ENCODE measurements at regions not wholly inside any gene's neighbourhood (a gene's known extent, or its start where the extent isn't known, plus 50 kb on each side); places are given as distances from the start of the nearest gene placed in this dataset.

- no peaks in the 10 kb centered on the region for H3K27me3 ChIP-seq (ENCODE audit: insufficient read depth)
- H3F3A ChIP-seq (replicated peaks; ENCODE audit: insufficient read depth), result no peaks in the 10 kb centered on the region
- WGBS (ENCODE audit: low lambda C conversion rate), result 36% methylated on average over 5 of the region's 5 CpGs
- peaks cover 3 to 20% of the 10 kb centered on the region in 2 experiments; a peak in 3 of 4 replicates for H3K4me1 ChIP-seq (ENCODE audit: control insufficient read depth in 1 of 2, insufficient read depth in 2 of 2, low read depth in 1 of 2, low read length in 1 of 2)
- no peaks in the 10 kb centered on the region for H3K9me3 ChIP-seq
- ChIA-PET CTCF (interaction anchor here (0.6 to 9.9 kb wide), 44 partner anchors 8 to 702 kb away, joined by 3 to 294 read pairs (median 4); partner anchors contain the start of genes AFF1, C4orf36 and PTPN13), POLR2A (interaction anchor here (0.6 kb wide), 1 partner anchor 593 kb away, joined by 3 read pairs; no protein-coding TSS in a partner anchor)
- no peaks in the 10 kb centered on the region for H4K20me1 ChIP-seq (ENCODE audit: insufficient read depth)
- H3K4me3 ChIP-seq (ENCODE audit: low read depth in 2 of 2, low read length in 1 of 2), result no peak overlapping the region; a peak in 1 of 4 replicates
- H3K9ac ChIP-seq, result no peak overlapping the region
- TF ChIP-seq RAD21 (IDR thresholded peaks at IDR 0.05; ENCODE audit: low read length) (peak; percentile 88), TEAD4 (IDR thresholded peaks at IDR 0.05; ENCODE audit: borderline replicate concordance, insufficient read depth) (no peak), CTCF (IDR thresholded peaks at IDR 0.05) (peak; percentile 93), SIN3A (IDR thresholded peaks at IDR 0.05; ENCODE audit: borderline replicate concordance, low read depth, low read length) (no peak), SMC3 (IDR thresholded peaks at IDR 0.05; ENCODE audit: low read depth, low read length) (peak; percentile 78), ELF1 (IDR thresholded peaks at IDR 0.05) (no peak), NRF1 (IDR thresholded peaks at IDR 0.05; ENCODE audit: low read depth, low read length) (no peak)
- no peak overlapping the region for H2AFZ ChIP-seq (ENCODE audit: low read depth)
- H3K79me2 ChIP-seq (ENCODE audit: insufficient read depth), result no peaks in the 10 kb centered on the region
- H3K36me3 ChIP-seq (replicated peaks in 1 of 2; ENCODE audit: control insufficient read depth in 1 of 2, insufficient read depth in 2 of 2, low read length in 1 of 2), result no peaks in the 10 kb centered on the region
- no peaks in the 10 kb centered on the region for H3K9me2 ChIP-seq
- H3K27ac ChIP-seq (ENCODE audit: low read depth in 2 of 2, low read length in 1 of 2), result no peak overlapping the region
- H3K4me2 ChIP-seq, result no peak overlapping the region
- peak; percentile 47 for DNase-seq
Measured at GRCh38 chr4:86497980-86498862, 95.9 kb upstream of the PTPN13 start.

GRCh38 chr4:86498863-86499166 is 95.3 kb upstream of the PTPN13 start:
- Histone ChIP-seq H4K20me1 (ENCODE audit: insufficient read depth) (no peaks in the 10 kb centered on the region), H3K79me2 (ENCODE audit: insufficient read depth) (no peaks in the 10 kb centered on the region), H3F3A (replicated peaks; ENCODE audit: insufficient read depth) (no peaks in the 10 kb centered on the region), H3K27me3 (ENCODE audit: insufficient read depth) (no peaks in the 10 kb centered on the region), H3K4me2 (no peak overlapping the region), H2AFZ (ENCODE audit: low read depth) (no peak overlapping the region), H3K4me3 (ENCODE audit: low read depth in 2 of 2, low read length in 1 of 2) (no peak overlapping the region; a peak in 1 of 4 replicates), H3K27ac (ENCODE audit: low read depth in 2 of 2, low read length in 1 of 2) (no peak overlapping the region), H3K36me3 (replicated peaks in 1 of 2; ENCODE audit: control insufficient read depth in 1 of 2, insufficient read depth in 2 of 2, low read length in 1 of 2) (no peaks in the 10 kb centered on the region), H3K9me3 (no peaks in the 10 kb centered on the region), H3K9me2 (no peaks in the 10 kb centered on the region), H3K4me1 (ENCODE audit: control insufficient read depth in 1 of 2, insufficient read depth in 2 of 2, low read depth in 1 of 2, low read length in 1 of 2) (peaks cover 3 to 20% of the 10 kb centered on the region in 2 experiments; a peak in 3 of 4 replicates), H3K9ac (no peak overlapping the region)
- WGBS (ENCODE audit: low lambda C conversion rate), result 3% methylated on average over 1 of the region's 1 CpG
- POLR2A ChIA-PET, result interaction anchor here (0.6 kb wide), 1 partner anchor 592 kb away, joined by 3 read pairs; no protein-coding TSS in a partner anchor
- no peak for DNase-seq
- no peak for TF ChIP-seq TEAD4 (IDR thresholded peaks at IDR 0.05; ENCODE audit: borderline replicate concordance, insufficient read depth)
- CTCF ChIA-PET, result interaction anchor here (0.6 to 9.9 kb wide), 38 partner anchors 9 to 607 kb away, joined by 3 to 294 read pairs (median 3); partner anchors contain the start of genes AFF1, C4orf36 and PTPN13

GRCh38 chr4:86500527-86500926 is 93.6 kb upstream of the PTPN13 start:
- no peak overlapping the region for H3K4me2 ChIP-seq
- ChIA-PET POLR2A (no interaction called here), CTCF (interaction anchor here (0.8 to 9.9 kb wide), 8 partner anchors 9 to 422 kb away, joined by 3 to 294 read pairs (median 4); partner anchors contain the start of genes C4orf36 and PTPN13)
- H3K27me3 ChIP-seq (ENCODE audit: insufficient read depth), result no peaks in the 10 kb centered on the region
- H2AFZ ChIP-seq (ENCODE audit: low read depth), result no peak overlapping the region
- no peak for DNase-seq
- H4K20me1 ChIP-seq (ENCODE audit: insufficient read depth), result no peaks in the 10 kb centered on the region
- no peaks in the 10 kb centered on the region for H3K79me2 ChIP-seq (ENCODE audit: insufficient read depth)
- no peak overlapping the region for H3K9ac ChIP-seq
- H3K4me1 ChIP-seq (ENCODE audit: control insufficient read depth in 1 of 2, insufficient read depth in 2 of 2, low read depth in 1 of 2, low read length in 1 of 2), result peaks cover 3 to 20% of the 10 kb centered on the region in 2 experiments; a peak in 3 of 4 replicates
- H3K9me3 ChIP-seq, result no peaks in the 10 kb centered on the region
- H3K4me3 ChIP-seq (ENCODE audit: low read depth in 2 of 2, low read length in 1 of 2), result no peak overlapping the region
- no peak overlapping the region for H3K27ac ChIP-seq (ENCODE audit: low read depth in 2 of 2, low read length in 1 of 2)
- H3K36me3 ChIP-seq (replicated peaks in 1 of 2; ENCODE audit: control insufficient read depth in 1 of 2, insufficient read depth in 2 of 2, low read length in 1 of 2), result no peaks in the 10 kb centered on the region
- H3K9me2 ChIP-seq, result no peaks in the 10 kb centered on the region
- no peaks in the 10 kb centered on the region for H3F3A ChIP-seq (replicated peaks; ENCODE audit: insufficient read depth)
- TF ChIP-seq EP300 (IDR thresholded peaks at IDR 0.05; ENCODE audit: borderline replicate concordance in 1 of 2, low read depth in 1 of 2, low read length in 1 of 2) (no peak), RCOR1 (IDR thresholded peaks at IDR 0.05; ENCODE audit: low read length) (no peak), JUND (IDR thresholded peaks at IDR 0.05) (no peak), YY1 (IDR thresholded peaks at IDR 0.05; ENCODE audit: low read depth) (no peak), NFIC (IDR thresholded peaks at IDR 0.05; ENCODE audit: borderline replicate concordance) (no peak), USF2 (IDR thresholded peaks at IDR 0.05; ENCODE audit: borderline replicate concordance, low read depth, low read length) (no peak), ELF1 (IDR thresholded peaks at IDR 0.05) (no peak), IRF3 (IDR thresholded peaks at IDR 0.05; ENCODE audit: low read depth, low read length) (no peak), SMC3 (IDR thresholded peaks at IDR 0.05; ENCODE audit: low read depth, low read length) (no peak), CHD2 (IDR thresholded peaks at IDR 0.05; ENCODE audit: low read length, partially characterized antibody) (no peak), NRF1 (IDR thresholded peaks at IDR 0.05; ENCODE audit: low read depth, low read length) (no peak), USF1 (IDR thresholded peaks at IDR 0.05; ENCODE audit: borderline replicate concordance, low read depth) (no peak)

All from SK-N-SH (cell line).